Mesenchymal stem cell (in vitro differentiated cells and primary cell): ENCODE measurements at regions not wholly inside any gene's neighbourhood (a gene's known extent, or its start where the extent isn't known, plus 50 kb on each side); places are given as distances from the start of the nearest gene placed in this dataset.

Experiments
- DNase-seq: peaks from one replicate; pipeline ENCODE4 v3.0.0-alpha.2; 2013
- H2AFZ ChIP-seq: one replicate; pipeline ENCODE4 v1.6.1; 2013; ENCODE audit warnings: low read depth, mild to moderate bottlenecking, control low read depth, inconsistent platforms, low read length, moderate library complexity
- H2AK5ac ChIP-seq: 2 replicates; pipeline ENCODE4 v1.6.1; 2013; ENCODE audit warnings: low read length, moderate library complexity, mild to moderate bottlenecking, inconsistent platforms; ENCODE audit not compliant: severe bottlenecking
- H2BK120ac ChIP-seq: one replicate; pipeline ENCODE4 v1.6.1; 2013; ENCODE audit warnings: low read depth, mild to moderate bottlenecking, inconsistent platforms, low read length, moderate library complexity
- H2BK12ac ChIP-seq, 2 experiments: one replicate each; pipeline ENCODE4 v1.6.1; 2013; ENCODE audit warnings: inconsistent platforms in 2 of 2, low read length in 2 of 2, mild to moderate bottlenecking in 2 of 2, moderate library complexity in 2 of 2, control low read depth in 1 of 2
- H2BK15ac ChIP-seq: one replicate; pipeline ENCODE4 v1.6.1; 2013; ENCODE audit warnings: mild to moderate bottlenecking, low read depth, inconsistent platforms; ENCODE audit not compliant: poor library complexity, severe bottlenecking
- H2BK5ac ChIP-seq: 2 replicates; pipeline ENCODE4 v1.6.1; 2013; ENCODE audit warnings: low read depth, mild to moderate bottlenecking, low read length, control low read depth, inconsistent platforms; ENCODE audit not compliant: poor library complexity, severe bottlenecking
- H3K14ac ChIP-seq, 2 experiments: one replicate each; pipeline ENCODE4 v1.6.1; 2013; ENCODE audit warnings: inconsistent platforms in 2 of 2, low read length in 2 of 2, control low read depth in 1 of 2, mild to moderate bottlenecking in 1 of 2, moderate library complexity in 1 of 2
- H3K18ac ChIP-seq, 2 experiments: one replicate each; pipeline ENCODE4 v1.6.1; 2013; ENCODE audit warnings: inconsistent platforms in 2 of 2, low read length in 2 of 2, control low read depth in 1 of 2, low read depth in 1 of 2, mild to moderate bottlenecking in 1 of 2
- H3K23ac ChIP-seq, 2 experiments: one replicate each; pipeline ENCODE4 v1.6.1; 2013; ENCODE audit warnings: inconsistent platforms in 2 of 2, low read length in 2 of 2, mild to moderate bottlenecking in 2 of 2, moderate library complexity in 2 of 2, control low read depth in 1 of 2
- H3K27ac ChIP-seq: 2 replicates; pipeline ENCODE4 v1.5.1; 2013; ENCODE audit warnings: mild to moderate bottlenecking, moderate library complexity, low read length, control low read depth, inconsistent platforms; ENCODE audit not compliant: poor library complexity, severe bottlenecking
- H3K27me3 ChIP-seq, 2 experiments: 2 replicates each; pipeline versions ENCODE4 v1.6.1 to v1.7.0; 2013; ENCODE audit warnings: low read length in 2 of 2, mild to moderate bottlenecking in 2 of 2, moderate library complexity in 2 of 2, control low read depth in 1 of 2, inconsistent platforms in 1 of 2; ENCODE audit not compliant: control insufficient read depth in 1 of 2, insufficient read depth in 1 of 2
- H3K36me3 ChIP-seq, 2 experiments: 2 replicates each; pipeline versions ENCODE4 v1.6.1 to v1.7.0; 2013; ENCODE audit warnings: low read length in 2 of 2, control low read depth in 1 of 2, inconsistent platforms in 1 of 2, low read depth in 1 of 2, mild to moderate bottlenecking in 1 of 2; ENCODE audit not compliant: insufficient read depth in 2 of 2, control insufficient read depth in 1 of 2
- H3K4ac ChIP-seq, 2 experiments: one replicate each; pipeline ENCODE4 v1.6.1; 2013; ENCODE audit warnings: inconsistent platforms in 2 of 2, low read length in 2 of 2, mild to moderate bottlenecking in 2 of 2, moderate library complexity in 2 of 2, control low read depth in 1 of 2, low read depth in 1 of 2
- H3K4me1 ChIP-seq: 2 replicates; pipeline ENCODE4 v1.6.1; 2013; ENCODE audit warnings: low read depth, low read length, control low read depth; ENCODE audit not compliant: control insufficient read depth, insufficient read depth
- H3K4me2 ChIP-seq: 2 replicates; pipeline ENCODE4 v1.6.1; 2013; ENCODE audit warnings: low read length, mild to moderate bottlenecking, inconsistent platforms; ENCODE audit not compliant: poor library complexity, severe bottlenecking
- H3K4me3 ChIP-seq, 2 experiments: 2 replicates each; pipeline versions ENCODE4 v1.5.1 to v1.7.0; 2013; ENCODE audit warnings: low read length in 2 of 2, mild to moderate bottlenecking in 2 of 2, control low read depth in 1 of 2, low read depth in 1 of 2; ENCODE audit not compliant: insufficient read depth in 1 of 2
- H3K79me1 ChIP-seq: replicated peaks from 2 replicates; pipeline ENCODE4 v1.6.1; 2013; ENCODE audit warnings: mild to moderate bottlenecking, control low read depth, low read length, inconsistent platforms; ENCODE audit not compliant: poor library complexity, severe bottlenecking
- H3K9ac ChIP-seq: 2 replicates; pipeline ENCODE4 v1.7.0; 2013; ENCODE audit warnings: mild to moderate bottlenecking, low read length, moderate library complexity
- H3K9me3 ChIP-seq: 2 replicates; pipeline ENCODE4 v1.7.0; 2013; ENCODE audit warnings: mild to moderate bottlenecking, low read length; ENCODE audit not compliant: control insufficient read depth
- H4K8ac ChIP-seq: one replicate; pipeline ENCODE4 v1.6.1; 2013; ENCODE audit warnings: inconsistent platforms, mild to moderate bottlenecking, low read length, moderate library complexity
- H4K91ac ChIP-seq: one replicate; pipeline ENCODE4 v1.6.1; 2013; ENCODE audit warnings: mild to moderate bottlenecking, low read length, inconsistent platforms
- WGBS: methylation state at CpG from one replicate; pipeline ENCODE4 v1.1.7; 2013; ENCODE audit warnings: mixed read lengths; 5-methylcytosine and 5-hydroxymethylcytosine counted together

- Histone ChIP-seq H2BK120ac (no peak overlapping the region), H2BK5ac (no peak overlapping the region), H3K23ac (no peak overlapping the region), H3K4me1 (no peaks in the 10 kb centered on the region), H3K27ac (no peak overlapping the region), H3K79me1 (no peaks in the 10 kb centered on the region), H4K91ac (no peak overlapping the region), H2BK12ac (no peak overlapping the region), H2AFZ (no peak overlapping the region), H2AK5ac (no peak overlapping the region), H3K9me3 (no peaks in the 10 kb centered on the region), H3K18ac (no peak overlapping the region), H2BK15ac (no peak overlapping the region), H3K14ac (no peak overlapping the region), H3K4me2 (no peak overlapping the region), H3K27me3 (no peaks in the 10 kb centered on the region), H3K36me3 (no peaks in the 10 kb centered on the region), H4K8ac (no peak overlapping the region), H3K4me3 (no peak overlapping the region), H3K9ac (no peak overlapping the region), H3K4ac (no peak overlapping the region)
- WGBS, result no CpG with 5 or more reads among the region's 2 CpGs
- no peak for DNase-seq
These were observed 847.0 kb downstream of the SORCS1 start for GRCh38 chr10:106317554-106317953.

DNA sequence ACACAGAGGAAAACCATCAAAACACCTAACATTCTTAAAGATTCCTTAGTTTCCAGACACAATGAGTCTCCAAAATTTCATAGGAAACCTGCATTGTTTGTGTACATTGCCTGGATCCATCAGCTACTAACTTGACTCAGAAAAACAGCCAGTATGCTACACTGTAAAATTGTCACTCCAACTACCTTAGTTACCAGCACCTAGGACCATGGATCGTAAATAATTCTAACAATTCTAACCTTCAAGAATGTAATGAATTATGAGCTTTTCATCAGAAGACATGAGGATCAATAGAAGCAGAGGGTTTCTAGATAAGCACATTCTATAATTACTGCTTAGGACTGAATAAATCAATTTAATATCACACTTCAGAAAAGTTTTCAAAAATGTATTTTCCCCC, 851.5 kb downstream of the SORCS1 start:
- no peak overlapping the region for H4K8ac ChIP-seq
- H2AK5ac ChIP-seq, result no peak overlapping the region
- no peak overlapping the region for H2AFZ ChIP-seq
- H3K4me1 ChIP-seq, result no peaks in the 10 kb centered on the region
- no peak overlapping the region for H3K27ac ChIP-seq
- no peak overlapping the region for H2BK12ac ChIP-seq
- H3K23ac ChIP-seq, result no peak overlapping the region
- no peaks in the 10 kb centered on the region for H3K36me3 ChIP-seq
- H3K4ac ChIP-seq, result no peak overlapping the region
- no peaks in the 10 kb centered on the region for H3K27me3 ChIP-seq
- no CpG with 5 or more reads among the region's 1 CpG for WGBS
- H3K9me3 ChIP-seq, result no peaks in the 10 kb centered on the region
- no peak for DNase-seq
- no peak overlapping the region for H3K4me2 ChIP-seq
- H3K4me3 ChIP-seq, result no peak overlapping the region
- H2BK120ac ChIP-seq, result no peak overlapping the region
- H3K79me1 ChIP-seq, result no peaks in the 10 kb centered on the region
- H4K91ac ChIP-seq, result no peak overlapping the region
- no peak overlapping the region for H3K18ac ChIP-seq
- H3K9ac ChIP-seq, result no peak overlapping the region
- H2BK5ac ChIP-seq, result no peak overlapping the region
- H2BK15ac ChIP-seq, result no peak overlapping the region
- H3K14ac ChIP-seq, result no peak overlapping the region

GRCh38 chr10:106312087-106312486, 852.4 kb downstream of the SORCS1 start:
- DNase-seq, result no peak
- Histone ChIP-seq H3K23ac (no peak overlapping the region), H3K9me3 (no peaks in the 10 kb centered on the region), H3K14ac (no peak overlapping the region), H2BK15ac (no peak overlapping the region), H2BK5ac (no peak overlapping the region), H3K4ac (no peak overlapping the region), H3K4me3 (no peak overlapping the region), H3K27me3 (no peaks in the 10 kb centered on the region), H3K79me1 (no peaks in the 10 kb centered on the region), H3K4me2 (no peak overlapping the region), H4K8ac (no peak overlapping the region), H2BK12ac (no peak overlapping the region), H3K36me3 (no peaks in the 10 kb centered on the region), H3K9ac (no peak overlapping the region), H3K18ac (no peak overlapping the region), H2AFZ (no peak overlapping the region), H3K27ac (no peak overlapping the region), H3K4me1 (no peaks in the 10 kb centered on the region), H4K91ac (no peak overlapping the region), H2BK120ac (no peak overlapping the region), H2AK5ac (no peak overlapping the region)
- WGBS, result 48% methylated on average over 1 of the region's 1 CpG

DNA sequence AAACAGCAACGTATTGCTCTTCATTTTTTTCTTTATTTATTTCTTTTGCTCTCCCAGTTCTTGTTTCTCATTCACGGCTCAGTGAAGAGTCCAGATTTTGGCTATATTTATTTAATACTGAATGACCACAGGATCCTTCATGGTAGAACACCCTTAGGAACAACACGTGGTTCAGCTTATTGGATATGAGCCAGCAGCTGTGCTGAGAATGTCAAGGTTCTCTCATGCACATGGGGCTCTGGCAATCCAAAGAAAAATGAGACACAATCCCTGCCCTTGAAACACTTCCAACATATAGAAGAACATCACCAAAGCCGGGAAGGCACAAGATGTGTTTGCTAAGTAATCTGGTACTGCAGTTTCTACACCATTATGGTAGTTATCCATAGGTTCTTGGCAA, 852.9 kb downstream of the SORCS1 start:
- no peak overlapping the region for H3K14ac ChIP-seq
- H2BK120ac ChIP-seq, result no peak overlapping the region
- DNase-seq, result no peak
- H3K36me3 ChIP-seq, result no peaks in the 10 kb centered on the region
- WGBS, result 36% methylated on average over 1 of the region's 4 CpGs
- H3K18ac ChIP-seq, result no peak overlapping the region
- no peak overlapping the region for H2AK5ac ChIP-seq
- H4K91ac ChIP-seq, result no peak overlapping the region
- no peak overlapping the region for H3K4ac ChIP-seq
- no peak overlapping the region for H2BK15ac ChIP-seq
- no peak overlapping the region for H4K8ac ChIP-seq
- no peak overlapping the region for H3K23ac ChIP-seq
- H2AFZ ChIP-seq, result no peak overlapping the region
- H2BK12ac ChIP-seq, result no peak overlapping the region
- H3K27ac ChIP-seq, result no peak overlapping the region
- H3K4me3 ChIP-seq, result no peak overlapping the region
- no peak overlapping the region for H3K4me2 ChIP-seq
- no peaks in the 10 kb centered on the region for H3K27me3 ChIP-seq
- no peaks in the 10 kb centered on the region for H3K79me1 ChIP-seq
- no peak overlapping the region for H2BK5ac ChIP-seq
- no peak overlapping the region for H3K9ac ChIP-seq
- H3K4me1 ChIP-seq, result no peaks in the 10 kb centered on the region
- no peaks in the 10 kb centered on the region for H3K9me3 ChIP-seq
